Transverse colon (tissue), 4 donors: ENCODE measurements at regions not wholly inside any gene's neighbourhood (a gene's known extent, or its start where the extent isn't known, plus 50 kb on each side); places are given as distances from the start of the nearest gene placed in this dataset.

ENCODE experiments used
- DNase-seq: peaks from one replicate; pipeline ENCODE4 v3.0.0-alpha.2; 2019
- H3K27ac ChIP-seq, 4 donors: fragments of 200-600 bp; sonication (generic); 2 replicates each; pipeline ENCODE4 v1.5.1; 2016 to 2018; ENCODE audit warnings: inconsistent platforms in 4 of 4
- H3K27me3 ChIP-seq: fragments of 200-600 bp; sonication (generic); 2 replicates; pipeline ENCODE4 v1.5.1; 2017; ENCODE audit warnings: inconsistent platforms
- H3K36me3 ChIP-seq, 4 donors: fragments of 200-600 bp; sonication (generic); 2 replicates each; pipeline ENCODE4 v1.5.1; 2017 to 2019; ENCODE audit warnings: inconsistent platforms in 4 of 4
- H3K4me1 ChIP-seq, 4 donors: fragments of 200-600 bp; sonication (generic); 2 replicates each; pipeline ENCODE4 v1.5.1; 2017 to 2020; ENCODE audit warnings: inconsistent platforms in 4 of 4
- H3K4me3 ChIP-seq, 4 donors: fragments of 200-600 bp; sonication (generic); 1 replicate in 1 of 4; 2 replicates in 3 of 4; pipeline versions ENCODE4 v1.5.1 to v1.6.1; 2017 to 2019; ENCODE audit warnings: inconsistent platforms in 4 of 4
- H3K9me3 ChIP-seq, 2 donors: fragments of 200-600 bp; sonication (generic); 2 replicates each; pipeline ENCODE4 v1.5.1; 2017 to 2019; ENCODE audit warnings: inconsistent platforms in 2 of 2
- EP300 ChIP-seq: sonication (generic); formaldehyde crosslinking; IDR thresholded peaks from one replicate; pipeline ENCODE4 v1.6.1; 2017; ENCODE audit warnings: antibody characterized with exemption, low read depth
- POLR2A ChIP-seq: fragments of 450-650 bp; IDR thresholded peaks from one replicate; pipeline ENCODE4 v1.6.1; 2016; ENCODE audit warnings: antibody characterized with exemption, mild to moderate bottlenecking, moderate library complexity
- POLR2AphosphoS5 ChIP-seq, 3 donors: sonication (generic); formaldehyde crosslinking; IDR thresholded peaks; one replicate each; pipeline ENCODE4 v1.6.1; 2016; ENCODE audit warnings: antibody characterized with exemption in 3 of 3
- WGBS, 2 donors: methylation state at CpG; one replicate each; pipeline ENCODE4 v1.1.5; 2018; ENCODE audit warnings: low coverage in 1 of 2; 5-methylcytosine and 5-hydroxymethylcytosine counted together
- in situ Hi-C, 4 donors: fragments of 200-750 bp; cut with MboI; loops; one replicate each; pipeline versions ENCODE4 v1.15.0 to v1.15.1; 2017; ENCODE audit warnings: low sequenced_read_pairs in 3 of 4, low pct_ligation_motif_present in 1 of 4, low pct_unique_long_range_greater_than_20kb in 1 of 4
- intact Hi-C: fragments of 100-400 bp; cut with DNase I; formaldehyde crosslinking; loops from one replicate; pipeline ENCODE4 v1.15.1; 2023; ENCODE audit warnings: low total_unique reads
- TF ChIP-seq, protein P1 (sequence below), 5 experiments: fragments of 200-600 bp in 3 of 5; fragments of 450-650 bp in 2 of 5; sonication (generic) in 3 of 5; IDR thresholded peaks; 1 replicate in 2 of 5; 2 replicates in 3 of 5; pipeline ENCODE4 v1.5.1; 2016 to 2017; ENCODE audit warnings: antibody characterized with exemption in 5 of 5, inconsistent platforms in 3 of 5, mild to moderate bottlenecking in 2 of 5, moderate library complexity in 1 of 5

DNA sequence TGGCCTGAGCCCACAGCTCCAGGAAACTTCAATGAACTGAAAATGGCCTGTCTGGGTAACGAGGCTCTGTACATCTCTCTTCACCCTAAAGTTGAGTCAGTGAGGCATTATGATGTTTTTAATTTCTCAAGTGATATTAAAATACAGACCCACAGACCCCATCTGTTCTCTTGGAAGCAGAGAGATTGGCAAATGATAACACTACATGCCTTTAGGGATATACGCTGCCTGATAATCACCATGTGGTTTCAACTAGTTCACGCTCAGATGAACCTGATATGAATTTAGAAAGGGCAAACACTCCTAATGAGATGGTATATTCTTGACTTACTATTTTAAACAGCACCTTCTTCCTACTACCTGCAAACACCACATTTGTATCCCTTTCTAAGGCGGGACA lies 127.5 kb downstream of the RFC3 start:
- WGBS, 2 donors, result 90 to 93% methylated on average over 4 of the region's 4 CpGs
- intact Hi-C loops, result no loop called here
- TF ChIP-seq, protein P1, sequence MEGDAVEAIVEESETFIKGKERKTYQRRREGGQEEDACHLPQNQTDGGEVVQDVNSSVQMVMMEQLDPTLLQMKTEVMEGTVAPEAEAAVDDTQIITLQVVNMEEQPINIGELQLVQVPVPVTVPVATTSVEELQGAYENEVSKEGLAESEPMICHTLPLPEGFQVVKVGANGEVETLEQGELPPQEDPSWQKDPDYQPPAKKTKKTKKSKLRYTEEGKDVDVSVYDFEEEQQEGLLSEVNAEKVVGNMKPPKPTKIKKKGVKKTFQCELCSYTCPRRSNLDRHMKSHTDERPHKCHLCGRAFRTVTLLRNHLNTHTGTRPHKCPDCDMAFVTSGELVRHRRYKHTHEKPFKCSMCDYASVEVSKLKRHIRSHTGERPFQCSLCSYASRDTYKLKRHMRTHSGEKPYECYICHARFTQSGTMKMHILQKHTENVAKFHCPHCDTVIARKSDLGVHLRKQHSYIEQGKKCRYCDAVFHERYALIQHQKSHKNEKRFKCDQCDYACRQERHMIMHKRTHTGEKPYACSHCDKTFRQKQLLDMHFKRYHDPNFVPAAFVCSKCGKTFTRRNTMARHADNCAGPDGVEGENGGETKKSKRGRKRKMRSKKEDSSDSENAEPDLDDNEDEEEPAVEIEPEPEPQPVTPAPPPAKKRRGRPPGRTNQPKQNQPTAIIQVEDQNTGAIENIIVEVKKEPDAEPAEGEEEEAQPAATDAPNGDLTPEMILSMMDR (IDR thresholded peaks at IDR 0.05), result no peak
- TF ChIP-seq POLR2AphosphoS5 (IDR thresholded peaks at IDR 0.05), result no peak
- no peak for TF ChIP-seq POLR2A
- TF ChIP-seq EP300, result no peak
- DNase-seq, result no peak
- no peak overlapping the region for H3K4me3 ChIP-seq
- H3K9me3 ChIP-seq, result no peaks in the 10 kb centered on the region
- no peak overlapping the region for H3K27ac ChIP-seq
- peaks cover 0 to 6% (median 0%) of the 10 kb centered on the region in 4 donors for H3K4me1 ChIP-seq
- H3K27me3 ChIP-seq, result no peaks in the 10 kb centered on the region
- H3K36me3 ChIP-seq, result no peaks in the 10 kb centered on the region
- in situ Hi-C loops, result loop anchor here in 1 of 4 donors (25.0 kb wide), 1 partner anchor 1217 kb away; no protein-coding TSS in a partner anchor

DNA sequence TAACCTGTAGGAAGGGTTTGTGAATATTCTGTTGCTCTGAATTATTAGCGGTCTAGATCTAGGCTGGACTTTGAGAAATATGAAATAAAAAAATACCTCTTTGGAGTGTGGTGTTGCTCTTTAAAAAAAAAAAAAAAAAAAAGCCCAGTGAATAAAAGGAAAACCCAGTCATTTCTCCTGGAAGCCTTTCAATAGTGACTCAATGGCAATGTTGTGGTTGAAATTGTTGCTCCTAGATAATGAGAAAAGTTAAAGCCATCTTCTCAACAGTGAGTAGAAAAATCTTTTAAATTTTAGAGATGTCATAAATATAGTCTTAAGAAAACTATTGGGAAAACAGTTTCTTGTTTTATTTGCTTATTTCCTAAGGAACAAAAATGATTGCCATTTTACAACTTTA lies 135.3 kb downstream of the RFC3 start:
- intact Hi-C loops (no loop called here), in situ Hi-C loops (no loop called here)
- no peak for DNase-seq
- Histone ChIP-seq H3K27ac (no peak overlapping the region), H3K27me3 (no peaks in the 10 kb centered on the region), H3K4me3 (no peak overlapping the region), H3K9me3 (no peaks in the 10 kb centered on the region), H3K4me1 (no peaks in the 10 kb centered on the region), H3K36me3 (no peaks in the 10 kb centered on the region)
- no peak for TF ChIP-seq EP300
- TF ChIP-seq POLR2A, result no peak
- 95 to 100% methylated on average over 1 of the region's 1 CpG for WGBS, 2 donors

DNA sequence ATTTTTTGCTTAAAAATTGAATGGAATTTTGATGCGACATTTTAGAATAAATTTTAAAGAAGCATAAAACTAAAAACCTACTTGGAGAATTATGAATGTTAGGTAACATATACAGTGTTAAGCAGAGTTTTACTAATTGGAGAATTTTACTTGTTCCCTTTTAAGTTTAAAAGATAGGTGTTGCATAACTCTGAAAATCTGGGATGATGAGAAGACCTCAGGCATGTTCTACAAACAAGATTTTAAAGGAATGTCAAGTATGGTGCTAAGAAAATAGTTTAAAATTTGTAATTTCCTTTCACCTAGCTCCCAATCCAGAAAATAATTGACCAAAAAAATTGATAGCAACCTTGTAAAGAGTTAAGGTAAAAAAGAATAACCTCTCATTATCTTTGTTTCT lies 135.8 kb downstream of the RFC3 start:
- Histone ChIP-seq H3K4me1 (no peaks in the 10 kb centered on the region), H3K36me3 (no peaks in the 10 kb centered on the region), H3K9me3 (no peaks in the 10 kb centered on the region), H3K4me3 (no peak overlapping the region), H3K27ac (no peak overlapping the region), H3K27me3 (no peaks in the 10 kb centered on the region)
- no peak for DNase-seq
- in situ Hi-C loops, result no loop called here
- TF ChIP-seq POLR2A (no peak), EP300 (no peak), POLR2AphosphoS5 (IDR thresholded peaks at IDR 0.05) (no peak)
- TF ChIP-seq, protein P1 (IDR thresholded peaks at IDR 0.05), result no peak
- 89 to 100% methylated on average over 1 of the region's 1 CpG for WGBS, 2 donors
- intact Hi-C loops, result no loop called here

GRCh38 chr13:33956346-33956745 lies 138.4 kb downstream of the RFC3 start:
- in situ Hi-C loops, result no loop called here
- no peaks in the 10 kb centered on the region for H3K36me3 ChIP-seq
- intact Hi-C loops, result no loop called here
- H3K9me3 ChIP-seq, result no peaks in the 10 kb centered on the region
- no peaks in the 10 kb centered on the region for H3K4me1 ChIP-seq
- no peak overlapping the region for H3K27ac ChIP-seq
- no peak for DNase-seq
- H3K27me3 ChIP-seq, result no peaks in the 10 kb centered on the region
- no peak for TF ChIP-seq POLR2AphosphoS5 (IDR thresholded peaks at IDR 0.05)
- TF ChIP-seq EP300, result no peak
- TF ChIP-seq, protein P1 (IDR thresholded peaks at IDR 0.05), result no peak
- no peak for TF ChIP-seq POLR2A
- 83% methylated on average over 2 of the region's 2 CpGs for WGBS, 2 donors
- H3K4me3 ChIP-seq, result no peak overlapping the region

DNA sequence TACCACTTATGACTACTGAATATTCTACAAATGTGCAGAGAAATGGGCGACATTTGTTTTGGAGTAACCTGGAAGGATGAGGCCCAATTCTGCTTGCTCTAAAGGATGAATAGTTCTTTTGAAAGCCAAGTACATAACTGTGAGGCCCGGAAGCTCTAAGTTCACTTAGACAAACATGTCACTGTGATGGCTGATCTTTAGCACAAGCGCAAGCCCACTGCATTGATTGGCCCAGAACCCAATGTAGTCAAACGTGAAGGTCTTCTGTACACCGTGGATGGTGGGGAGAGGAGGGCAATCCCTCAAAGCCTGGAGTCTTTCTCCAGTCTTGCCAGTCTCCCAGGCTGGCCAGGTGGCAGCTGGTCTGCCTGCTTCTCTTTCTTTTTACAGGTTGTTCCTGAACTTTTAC lies 139.6 kb downstream of the RFC3 start:
- Histone ChIP-seq H3K4me3 (no peak overlapping the region), H3K27me3 (no peaks in the 10 kb centered on the region), H3K27ac (no peak overlapping the region), H3K4me1 (no peaks in the 10 kb centered on the region), H3K9me3 (no peaks in the 10 kb centered on the region), H3K36me3 (no peaks in the 10 kb centered on the region)
- in situ Hi-C loops, result no loop called here
- 75 to 90% methylated on average over 2 to 5 of the region's 5 CpGs for WGBS, 2 donors
- no peak for TF ChIP-seq EP300
- no peak for TF ChIP-seq POLR2A
- TF ChIP-seq POLR2AphosphoS5 (IDR thresholded peaks at IDR 0.05), result no peak
- TF ChIP-seq, protein P1 (IDR thresholded peaks at IDR 0.05), result no peak
- DNase-seq, result no peak
- intact Hi-C loops, result no loop called here
